Germinal center (tissue), 1 donor: ENCODE measurements at regions not wholly inside any gene's neighbourhood (a gene's known extent, or its start where the extent isn't known, plus 50 kb on each side); places are given as distances from the start of the nearest gene placed in this dataset.

ENCODE experiments used
- DNase-seq: peaks from one replicate; pipeline ENCODE4 v3.0.0; 2012; ENCODE audit warnings: mixed read lengths, low spot score

GRCh38 chr5:174159327-174160114 lies 114.0 kb downstream of the NSG2 start:
- DNase-seq: no peak

GRCh38 chr5:174165406-174165805 lies 119.9 kb downstream of the NSG2 start:
- no peak for DNase-seq

GRCh38 chr5:174166231-174167079 lies 120.9 kb downstream of the NSG2 start:
- DNase-seq: no peak

- no peak for DNase-seq
Measured at GRCh38 chr5:174167080-174167910, 121.8 kb downstream of the NSG2 start.

- no peak for DNase-seq
Measured at GRCh38 chr5:174172152-174172551, 126.6 kb downstream of the NSG2 start.

GRCh38 chr5:174172566-174172965 lies 127.1 kb downstream of the NSG2 start:
- no peak for DNase-seq

GRCh38 chr5:174173766-174174165 lies 128.3 kb downstream of the NSG2 start:
- no peak for DNase-seq

GRCh38 chr5:174175716-174176268 lies 130.3 kb downstream of the NSG2 start:
- DNase-seq: no peak

GRCh38 chr5:174176511-174176910 lies 131.0 kb downstream of the NSG2 start:
- DNase-seq: no peak

GRCh38 chr5:174177531-174177930 lies 132.0 kb downstream of the NSG2 start:
- no peak for DNase-seq

GRCh38 chr5:174177976-174178605 lies 132.6 kb downstream of the NSG2 start:
- no peak for DNase-seq

- DNase-seq: no peak
Measured at GRCh38 chr5:174180639-174181038, 135.1 kb downstream of the NSG2 start.

- no peak for DNase-seq
Measured at GRCh38 chr5:174182111-174182510, 136.6 kb downstream of the NSG2 start.

- no peak for DNase-seq
Measured at GRCh38 chr5:174183701-174184100, 138.2 kb downstream of the NSG2 start.

- DNase-seq: no peak
Measured at GRCh38 chr5:174185506-174185905, 140.0 kb downstream of the NSG2 start.

- DNase-seq: no peak
Measured at GRCh38 chr5:174186096-174186695, 140.7 kb downstream of the NSG2 start.

- no peak for DNase-seq
Measured at GRCh38 chr5:174187001-174187400, 141.5 kb downstream of the NSG2 start.

- no peak for DNase-seq
Measured at GRCh38 chr5:174187481-174187880, 142.0 kb downstream of the NSG2 start.

GRCh38 chr5:174188295-174188694 lies 142.8 kb downstream of the NSG2 start:
- no peak for DNase-seq

GRCh38 chr5:174189654-174190541 lies 144.4 kb downstream of the NSG2 start:
- DNase-seq: no peak
